COLO668 (cell line): ENCODE measurements at regions not wholly inside any gene's neighbourhood (a gene's known extent, or its start where the extent isn't known, plus 50 kb on each side); places are given as distances from the start of the nearest gene placed in this dataset.
"Not testable (repeated sequence)": the region's sequence is repeated elsewhere in the genome, so short reads cannot be mapped to it uniquely, and the experiment has no call there.

Source experiments
- DNase-seq: peaks from one replicate; lab custom pipeline; 2025; ENCODE audit not compliant: unreplicated experiment; lab: John Stamatoyannopoulos, UW

GRCh38 chr4:42205541-42205940 is 53.1 kb upstream of the BEND4 start:
- DNase-seq: no peak

- DNase-seq: no peak
Observed at GRCh38 chr4:42216664-42217063, 64.2 kb upstream of the BEND4 start.

GRCh38 chr4:42225286-42225685 is 72.8 kb upstream of the BEND4 start:
- DNase-seq: no peak

GRCh38 chr4:42234817-42235216 is 82.4 kb upstream of the BEND4 start:
- no peak for DNase-seq

GRCh38 chr4:42235304-42236021 is 83.0 kb upstream of the BEND4 start:
- no peak for DNase-seq

- DNase-seq: no peak
Observed at GRCh38 chr4:42237010-42237409, 84.6 kb upstream of the BEND4 start.

GRCh38 chr4:42237451-42237850 is 85.0 kb upstream of the BEND4 start:
- DNase-seq: no peak

- DNase-seq: no peak
Observed at GRCh38 chr4:42248972-42249371, 96.5 kb upstream of the BEND4 start.

- no peak for DNase-seq
Observed at GRCh38 chr4:42252315-42252714, 99.9 kb upstream of the BEND4 start.

GRCh38 chr4:42257645-42258044 is 105.2 kb upstream of the BEND4 start:
- not testable (repeated sequence) for DNase-seq

GRCh38 chr4:42262701-42263490 is 110.4 kb upstream of the BEND4 start:
- no peak for DNase-seq

- no peak for DNase-seq
Observed at GRCh38 chr4:42265782-42266602, 113.5 kb upstream of the BEND4 start.

- no peak for DNase-seq
Observed at GRCh38 chr4:42267724-42268123, 115.3 kb upstream of the BEND4 start.

GRCh38 chr4:42268824-42269223 is 116.4 kb upstream of the BEND4 start:
- DNase-seq: no peak

- no peak for DNase-seq
Observed at GRCh38 chr4:42271096-42271495, 118.6 kb upstream of the BEND4 start.

GRCh38 chr4:42277291-42277690 is 120.0 kb upstream of the SHISA3 start:
- DNase-seq: no peak

GRCh38 chr4:42278709-42279324 is 118.5 kb upstream of the SHISA3 start:
- no peak for DNase-seq

GRCh38 chr4:42280327-42281095 is 116.8 kb upstream of the SHISA3 start:
- peak; percentile 5 for DNase-seq

GRCh38 chr4:42281324-42282020 is 115.8 kb upstream of the SHISA3 start:
- DNase-seq: no peak
